AG04449 (cell line): ENCODE measurements at regions not wholly inside any gene's neighbourhood (a gene's known extent, or its start where the extent isn't known, plus 50 kb on each side); places are given as distances from the start of the nearest gene placed in this dataset.

Source experiments
- CTCF ChIA-PET: fragments of 350-600 bp; formaldehyde crosslinking; extraction: SDS; loops from one replicate; lab custom pipeline; 2021; ENCODE audit warnings: antibody characterized with exemption; lab: Yijun Ruan, JAX
- POLR2A ChIA-PET: fragments of 400-600, 350-600 bp; formaldehyde crosslinking; extraction: SDS; loops from one replicate; lab custom pipeline; 2020; ENCODE audit warnings: antibody characterized with exemption, inconsistent platforms; lab: Yijun Ruan, JAX
- DNase-seq: peaks from one replicate; pipeline ENCODE4 v3.0.0-alpha.2; 2010; ENCODE audit warnings: low read depth, low spot score
- H3K4me3 ChIP-seq: 2 replicates; pipeline ENCODE4 v1.5.1; 2011; ENCODE audit warnings: low read depth, mild to moderate bottlenecking, control low read depth, low read length
- CTCF ChIP-seq: IDR thresholded peaks from one replicate; pipeline ENCODE4 v1.5.1; 2011; ENCODE audit warnings: mild to moderate bottlenecking, moderate library complexity, low read length, control low read depth, inconsistent platforms; ENCODE audit not compliant: insufficient read depth; ENCODE audit errors: missing control alignments

GRCh38 chr7:13581097-13581496, 408.4 kb downstream of the ETV1 start:
- ChIA-PET POLR2A (no interaction called here), CTCF (no interaction called here)
- DNase-seq: no peak
- no peak overlapping the region for H3K4me3 ChIP-seq
- no peak for TF ChIP-seq CTCF

- no peak for TF ChIP-seq CTCF
- H3K4me3 ChIP-seq: no peak overlapping the region
- CTCF ChIA-PET: no interaction called here
- POLR2A ChIA-PET: no interaction called here
- DNase-seq: no peak
Measured at GRCh38 chr7:13593854-13594253, 395.6 kb downstream of the ETV1 start.

- ChIA-PET POLR2A (no interaction called here), CTCF (no interaction called here)
- TF ChIP-seq CTCF: no peak
- no peak for DNase-seq
- H3K4me3 ChIP-seq: no peak overlapping the region
Measured at GRCh38 chr7:13602036-13602435, 387.4 kb downstream of the ETV1 start.

GRCh38 chr7:13603016-13603415, 386.4 kb downstream of the ETV1 start:
- POLR2A ChIA-PET: no interaction called here
- H3K4me3 ChIP-seq: no peak overlapping the region
- DNase-seq: no peak
- TF ChIP-seq CTCF: no peak
- CTCF ChIA-PET: no interaction called here

- CTCF ChIA-PET: no interaction called here
- DNase-seq: no peak
- no peak for TF ChIP-seq CTCF
- POLR2A ChIA-PET: no interaction called here
- H3K4me3 ChIP-seq: no peak overlapping the region
Measured at GRCh38 chr7:13603661-13604060, 385.8 kb downstream of the ETV1 start.

GRCh38 chr7:13604178-13604577, 385.3 kb downstream of the ETV1 start:
- ChIA-PET CTCF (no interaction called here), POLR2A (no interaction called here)
- H3K4me3 ChIP-seq: no peak overlapping the region

More at GRCh38 chr7:13604178-13604577, 385.3 kb downstream of the ETV1 start:
- no peak for DNase-seq
- TF ChIP-seq CTCF: no peak
